HEK293 (cell line): ENCODE measurements at regions not wholly inside any gene's neighbourhood (a gene's known extent, or its start where the extent isn't known, plus 50 kb on each side); places are given as distances from the start of the nearest gene placed in this dataset.

Experiments
- CTCF ChIA-PET: fragments of 350-600 bp; formaldehyde crosslinking; extraction: SDS; loops from one replicate; lab custom pipeline; 2021; ENCODE audit warnings: antibody characterized with exemption; lab: Yijun Ruan, JAX
- POLR2A ChIA-PET: fragments of 300-600 bp; formaldehyde crosslinking; extraction: SDS; loops from one replicate; lab custom pipeline; 2020; ENCODE audit warnings: antibody characterized with exemption, inconsistent platforms; lab: Yijun Ruan, JAX
- H3K27ac ChIP-seq: fragments of 200-500 bp; sonication (Bioruptor generic); 2 replicates; pipeline ENCODE4 v1.5.1; 2014; ENCODE audit warnings: low read depth, low read length, control low read depth, inconsistent platforms; ENCODE audit errors: extremely low read depth
- H3K36me3 ChIP-seq, 2 experiments: fragments of 200-500 bp in 1 of 2; sonication (Bioruptor generic) in 1 of 2; 1 replicate in 1 of 2; 2 replicates in 1 of 2; pipeline ENCODE4 v1.5.1; 2014 to 2017; ENCODE audit warnings: inconsistent platforms in 2 of 2, low read length in 2 of 2; ENCODE audit not compliant: control insufficient read depth in 2 of 2, insufficient read depth in 1 of 2
- H3K4me1 ChIP-seq: fragments of 200-500 bp; sonication (Bioruptor generic); 2 replicates; pipeline ENCODE4 v1.5.1; 2014; ENCODE audit warnings: mild to moderate bottlenecking, low read length, inconsistent platforms; ENCODE audit not compliant: control insufficient read depth, insufficient read depth
- H3K4me3 ChIP-seq: 2 replicates; pipeline ENCODE4 v1.5.1; 2011; ENCODE audit warnings: low read depth, mild to moderate bottlenecking, control low read depth, low read length, moderate library complexity
- H3K9me3 ChIP-seq: fragments of 200-500 bp; sonication (Bioruptor generic); 2 replicates; pipeline ENCODE4 v1.5.1; 2014; ENCODE audit warnings: low read depth, low read length, inconsistent platforms; ENCODE audit not compliant: control insufficient read depth, insufficient read depth
- GLI4 ChIP-seq: fragments of 450-650 bp; formaldehyde crosslinking; IDR thresholded peaks from 2 replicates; pipeline ENCODE4 v1.5.1; 2016; ENCODE audit warnings: missing biosample characterization, missing genetic modification characterization
- PRDM1 ChIP-seq: fragments of 450-650 bp; formaldehyde crosslinking; IDR thresholded peaks from 2 replicates; pipeline ENCODE4; 2016; ENCODE audit warnings: missing biosample characterization, missing genetic modification characterization
- RBAK ChIP-seq: fragments of 450-650 bp; formaldehyde crosslinking; IDR thresholded peaks from 2 replicates; pipeline ENCODE4 v1.5.1; 2016; ENCODE audit warnings: missing biosample characterization, missing genetic modification characterization
- REPIN1 ChIP-seq: fragments of 450-650 bp; formaldehyde crosslinking; IDR thresholded peaks from 2 replicates; pipeline ENCODE4 v1.5.1; 2017; ENCODE audit warnings: missing biosample characterization, missing genetic modification characterization, low read depth
- YY2 ChIP-seq: fragments of 450-650 bp; formaldehyde crosslinking; IDR thresholded peaks from 2 replicates; pipeline ENCODE4 v1.5.1; 2016; ENCODE audit warnings: missing biosample characterization, missing genetic modification characterization
- ZBTB48 ChIP-seq: fragments of 450-650 bp; formaldehyde crosslinking; IDR thresholded peaks from 2 replicates; pipeline ENCODE4 v1.5.1; 2016; ENCODE audit warnings: missing biosample characterization, missing genetic modification characterization
- ZIC2 ChIP-seq: fragments of 450-650 bp; formaldehyde crosslinking; IDR thresholded peaks from 2 replicates; pipeline ENCODE4 v1.5.1; 2016; ENCODE audit warnings: missing biosample characterization, missing genetic modification characterization
- ZNF174 ChIP-seq: fragments of 450-650 bp; formaldehyde crosslinking; IDR thresholded peaks from 2 replicates; pipeline ENCODE4 v1.5.0; 2017; ENCODE audit warnings: missing biosample characterization, mild to moderate bottlenecking, missing genetic modification characterization
- ZNF221 ChIP-seq: fragments of 450-650 bp; formaldehyde crosslinking; IDR thresholded peaks from 2 replicates; pipeline ENCODE4 v1.5.1; 2017; ENCODE audit warnings: missing biosample characterization, missing genetic modification characterization, borderline replicate concordance
- ZNF23 ChIP-seq: fragments of 450-650 bp; formaldehyde crosslinking; IDR thresholded peaks from 2 replicates; pipeline ENCODE4 v1.5.1; 2016; ENCODE audit warnings: missing biosample characterization, missing genetic modification characterization, borderline replicate concordance
- ZNF292 ChIP-seq: fragments of 450-650 bp; formaldehyde crosslinking; IDR thresholded peaks from 2 replicates; pipeline ENCODE4 v1.5.1; 2016; ENCODE audit warnings: low read depth, missing biosample characterization, missing genetic modification characterization, borderline replicate concordance
- ZNF664 ChIP-seq: fragments of 450-650 bp; formaldehyde crosslinking; IDR thresholded peaks from 2 replicates; pipeline ENCODE4 v1.5.1; 2016; ENCODE audit warnings: missing biosample characterization, missing genetic modification characterization
- ZNF76 ChIP-seq: fragments of 450-650 bp; formaldehyde crosslinking; IDR thresholded peaks from 2 replicates; pipeline ENCODE4; 2016; ENCODE audit warnings: low read depth, missing biosample characterization, missing genetic modification characterization, borderline replicate concordance
- TF ChIP-seq, protein P1 (sequence below): fragments of 450-650 bp; formaldehyde crosslinking; IDR thresholded peaks from 2 replicates; pipeline ENCODE4 v1.5.1; 2016; ENCODE audit warnings: missing biosample characterization, missing genetic modification characterization, borderline replicate concordance
- TF ChIP-seq, protein P2 (sequence below): fragments of 450-650 bp; formaldehyde crosslinking; IDR thresholded peaks from 2 replicates; pipeline ENCODE4 v1.5.1; 2017; ENCODE audit warnings: missing biosample characterization, missing genetic modification characterization
- TF ChIP-seq, protein P3 (sequence below): fragments of 450-650 bp; formaldehyde crosslinking; IDR thresholded peaks from 2 replicates; pipeline ENCODE4 v1.5.1; 2016; ENCODE audit warnings: missing biosample characterization, missing genetic modification characterization, low read depth
- TF ChIP-seq, protein P4 (sequence below): fragments of 450-650 bp; formaldehyde crosslinking; IDR thresholded peaks from 2 replicates; pipeline ENCODE4 v1.5.1; 2016; ENCODE audit warnings: missing biosample characterization, missing genetic modification characterization

DNA sequence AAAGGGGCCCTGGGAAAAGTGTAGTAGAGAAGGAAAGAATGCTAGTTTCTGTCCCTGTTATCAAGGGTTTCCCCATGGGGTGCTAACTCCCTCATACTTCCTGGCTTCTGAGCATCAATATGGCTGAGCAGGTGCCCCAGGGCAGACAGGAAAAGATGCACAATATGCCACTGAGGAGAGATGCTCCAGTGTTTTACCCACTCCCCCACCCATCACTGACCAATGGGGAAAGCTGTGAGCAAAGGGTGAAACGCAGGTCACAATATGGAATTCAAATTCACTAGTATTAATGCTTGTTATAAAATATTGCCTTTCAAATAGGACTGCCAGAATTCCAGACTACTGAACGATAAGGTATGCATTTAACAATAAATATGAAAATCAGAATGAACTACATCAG is 187.5 kb upstream of the CTNNB1 start:
- Histone ChIP-seq H3K27ac (no peak overlapping the region), H3K36me3 (no peaks in the 10 kb centered on the region), H3K4me3 (no peak overlapping the region), H3K9me3 (no peaks in the 10 kb centered on the region)
- CTCF ChIA-PET = no interaction called here
- POLR2A ChIA-PET = no interaction called here
- TF ChIP-seq YY2 (tag by site-specific recombination) (no peak), ZBTB48 (tag by site-specific recombination) (no peak), ZIC2 (no peak), ZNF664 (tag by site-specific recombination) (no peak), REPIN1 (tag by site-specific recombination) (no peak), RBAK (tag by site-specific recombination) (no peak), PRDM1 (tag by site-specific recombination) (no peak)
- TF ChIP-seq, protein P1, sequence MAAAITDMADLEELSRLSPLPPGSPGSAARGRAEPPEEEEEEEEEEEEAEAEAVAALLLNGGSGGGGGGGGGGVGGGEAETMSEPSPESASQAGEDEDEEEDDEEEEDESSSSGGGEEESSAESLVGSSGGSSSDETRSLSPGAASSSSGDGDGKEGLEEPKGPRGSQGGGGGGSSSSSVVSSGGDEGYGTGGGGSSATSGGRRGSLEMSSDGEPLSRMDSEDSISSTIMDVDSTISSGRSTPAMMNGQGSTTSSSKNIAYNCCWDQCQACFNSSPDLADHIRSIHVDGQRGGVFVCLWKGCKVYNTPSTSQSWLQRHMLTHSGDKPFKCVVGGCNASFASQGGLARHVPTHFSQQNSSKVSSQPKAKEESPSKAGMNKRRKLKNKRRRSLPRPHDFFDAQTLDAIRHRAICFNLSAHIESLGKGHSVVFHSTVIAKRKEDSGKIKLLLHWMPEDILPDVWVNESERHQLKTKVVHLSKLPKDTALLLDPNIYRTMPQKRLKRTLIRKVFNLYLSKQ (tag by site-specific recombination) = no peak
- TF ChIP-seq, protein P2, sequence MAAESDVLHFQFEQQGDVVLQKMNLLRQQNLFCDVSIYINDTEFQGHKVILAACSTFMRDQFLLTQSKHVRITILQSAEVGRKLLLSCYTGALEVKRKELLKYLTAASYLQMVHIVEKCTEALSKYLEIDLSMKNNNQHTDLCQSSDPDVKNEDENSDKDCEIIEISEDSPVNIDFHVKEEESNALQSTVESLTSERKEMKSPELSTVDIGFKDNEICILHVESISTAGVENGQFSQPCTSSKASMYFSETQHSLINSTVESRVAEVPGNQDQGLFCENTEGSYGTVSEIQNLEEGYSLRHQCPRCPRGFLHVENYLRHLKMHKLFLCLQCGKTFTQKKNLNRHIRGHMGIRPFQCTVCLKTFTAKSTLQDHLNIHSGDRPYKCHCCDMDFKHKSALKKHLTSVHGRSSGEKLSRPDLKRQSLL (tag by site-specific recombination) = no peak
- TF ChIP-seq, all 188 proteins: peak for 0
- H3K4me1 ChIP-seq = no peaks in the 10 kb centered on the region

DNA sequence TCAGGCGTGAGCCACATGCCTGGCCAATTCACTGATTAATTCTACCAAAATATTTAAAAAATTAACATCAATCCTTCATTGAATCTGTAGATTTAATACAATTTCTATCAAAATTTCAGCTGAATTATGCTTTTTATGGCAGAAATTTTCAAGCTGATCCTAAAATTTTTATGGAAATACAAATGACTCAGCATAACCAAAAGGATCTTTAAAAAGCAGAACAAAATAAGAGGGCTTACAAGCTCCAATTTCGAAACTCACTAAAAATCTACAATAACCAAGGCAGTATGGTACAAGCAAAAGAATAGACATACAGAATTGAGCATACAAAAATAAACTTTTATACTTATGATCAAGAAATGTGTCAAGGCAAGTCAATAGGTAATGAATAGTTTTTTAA is 180.4 kb upstream of the CTNNB1 start:
- POLR2A ChIA-PET = no interaction called here
- TF ChIP-seq RBAK (tag by site-specific recombination) (no peak), ZNF76 (tag by site-specific recombination) (no peak), ZNF292 (no peak), ZNF23 (tag by site-specific recombination) (no peak), ZNF221 (no peak), ZNF174 (tag by site-specific recombination) (no peak), GLI4 (tag by site-specific recombination) (no peak), ZNF664 (tag by site-specific recombination) (no peak)
- TF ChIP-seq, protein P3, sequence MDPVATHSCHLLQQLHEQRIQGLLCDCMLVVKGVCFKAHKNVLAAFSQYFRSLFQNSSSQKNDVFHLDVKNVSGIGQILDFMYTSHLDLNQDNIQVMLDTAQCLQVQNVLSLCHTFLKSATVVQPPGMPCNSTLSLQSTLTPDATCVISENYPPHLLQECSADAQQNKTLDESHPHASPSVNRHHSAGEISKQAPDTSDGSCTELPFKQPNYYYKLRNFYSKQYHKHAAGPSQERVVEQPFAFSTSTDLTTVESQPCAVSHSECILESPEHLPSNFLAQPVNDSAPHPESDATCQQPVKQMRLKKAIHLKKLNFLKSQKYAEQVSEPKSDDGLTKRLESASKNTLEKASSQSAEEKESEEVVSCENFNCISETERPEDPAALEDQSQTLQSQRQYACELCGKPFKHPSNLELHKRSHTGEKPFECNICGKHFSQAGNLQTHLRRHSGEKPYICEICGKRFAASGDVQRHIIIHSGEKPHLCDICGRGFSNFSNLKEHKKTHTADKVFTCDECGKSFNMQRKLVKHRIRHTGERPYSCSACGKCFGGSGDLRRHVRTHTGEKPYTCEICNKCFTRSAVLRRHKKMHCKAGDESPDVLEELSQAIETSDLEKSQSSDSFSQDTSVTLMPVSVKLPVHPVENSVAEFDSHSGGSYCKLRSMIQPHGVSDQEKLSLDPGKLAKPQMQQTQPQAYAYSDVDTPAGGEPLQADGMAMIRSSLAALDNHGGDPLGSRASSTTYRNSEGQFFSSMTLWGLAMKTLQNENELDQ (tag by site-specific recombination) = no peak
- TF ChIP-seq, protein P4, sequence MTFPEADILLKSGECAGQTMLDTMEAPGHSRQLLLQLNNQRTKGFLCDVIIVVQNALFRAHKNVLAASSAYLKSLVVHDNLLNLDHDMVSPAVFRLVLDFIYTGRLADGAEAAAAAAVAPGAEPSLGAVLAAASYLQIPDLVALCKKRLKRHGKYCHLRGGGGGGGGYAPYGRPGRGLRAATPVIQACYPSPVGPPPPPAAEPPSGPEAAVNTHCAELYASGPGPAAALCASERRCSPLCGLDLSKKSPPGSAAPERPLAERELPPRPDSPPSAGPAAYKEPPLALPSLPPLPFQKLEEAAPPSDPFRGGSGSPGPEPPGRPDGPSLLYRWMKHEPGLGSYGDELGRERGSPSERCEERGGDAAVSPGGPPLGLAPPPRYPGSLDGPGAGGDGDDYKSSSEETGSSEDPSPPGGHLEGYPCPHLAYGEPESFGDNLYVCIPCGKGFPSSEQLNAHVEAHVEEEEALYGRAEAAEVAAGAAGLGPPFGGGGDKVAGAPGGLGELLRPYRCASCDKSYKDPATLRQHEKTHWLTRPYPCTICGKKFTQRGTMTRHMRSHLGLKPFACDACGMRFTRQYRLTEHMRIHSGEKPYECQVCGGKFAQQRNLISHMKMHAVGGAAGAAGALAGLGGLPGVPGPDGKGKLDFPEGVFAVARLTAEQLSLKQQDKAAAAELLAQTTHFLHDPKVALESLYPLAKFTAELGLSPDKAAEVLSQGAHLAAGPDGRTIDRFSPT = no peak
- no peak overlapping the region for H3K27ac ChIP-seq
- CTCF ChIA-PET = no interaction called here
- H3K4me3 ChIP-seq = no peak overlapping the region
- H3K36me3 ChIP-seq = no peaks in the 10 kb centered on the region
- no peaks in the 10 kb centered on the region for H3K9me3 ChIP-seq
- H3K4me1 ChIP-seq = no peaks in the 10 kb centered on the region
